Skeletal muscle tissue (tissue), 3 donors: ENCODE measurements at regions not wholly inside any gene's neighbourhood (a gene's known extent, or its start where the extent isn't known, plus 50 kb on each side); places are given as distances from the start of the nearest gene placed in this dataset.

ENCODE experiments used
- H3K27ac ChIP-seq: one replicate; pipeline ENCODE4 v1.7.0; 2013; ENCODE audit warnings: mild to moderate bottlenecking, low read depth, low read length, inconsistent platforms
- H3K27me3 ChIP-seq, 3 donors: one replicate each; pipeline ENCODE4 v1.7.0; 2013; ENCODE audit warnings: low read length in 3 of 3; ENCODE audit not compliant: control insufficient read depth in 3 of 3, insufficient read depth in 3 of 3
- H3K36me3 ChIP-seq, 3 donors: one replicate each; pipeline ENCODE4 v1.7.0; 2013; ENCODE audit warnings: low read length in 3 of 3; ENCODE audit not compliant: control insufficient read depth in 3 of 3, insufficient read depth in 3 of 3
- H3K4me1 ChIP-seq, 3 donors: one replicate each; pipeline ENCODE4 v1.7.0; 2013; ENCODE audit warnings: low read length in 3 of 3, mild to moderate bottlenecking in 3 of 3; ENCODE audit not compliant: control insufficient read depth in 3 of 3, insufficient read depth in 3 of 3
- H3K4me3 ChIP-seq, 3 donors: one replicate each; pipeline ENCODE4 v1.7.0; 2013; ENCODE audit warnings: low read length in 3 of 3
- H3K9ac ChIP-seq, 3 donors: one replicate each; pipeline ENCODE4 v1.7.0; 2013; ENCODE audit warnings: low read length in 3 of 3, mild to moderate bottlenecking in 3 of 3, moderate library complexity in 2 of 3, low read depth in 1 of 3
- H3K9me3 ChIP-seq, 3 donors: one replicate each; pipeline ENCODE4 v1.7.0; 2013; ENCODE audit warnings: low read length in 3 of 3; ENCODE audit not compliant: control insufficient read depth in 3 of 3
- donor health status: Osteomylitis.

- H3K27me3 ChIP-seq = no peaks in the 10 kb centered on the region
These were observed 200.3 kb upstream of the PRSS1 start for GRCh38 chr7:142548978-142549377.

DNA sequence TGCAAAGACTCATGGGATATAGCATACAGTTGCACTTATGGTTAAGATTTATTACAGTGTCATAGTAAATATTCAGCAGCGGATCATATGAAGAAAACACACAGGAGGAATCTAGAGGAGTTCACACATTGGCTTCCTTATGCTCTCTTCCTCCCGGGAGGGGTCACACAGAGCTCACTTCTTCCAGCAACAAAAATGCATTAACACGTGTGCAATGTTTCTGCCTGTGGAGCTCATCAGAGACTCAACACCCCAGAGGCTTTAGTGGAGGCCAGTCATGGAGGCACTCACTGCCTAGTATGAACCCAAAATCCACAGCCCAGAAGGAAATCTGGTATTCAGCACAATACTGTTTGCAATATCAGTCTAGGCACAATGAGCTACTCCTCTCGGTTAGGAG, 202.8 kb upstream of the PRSS1 start:
- Histone ChIP-seq H3K4me1 (no peaks in the 10 kb centered on the region), H3K9me3 (no peaks in the 10 kb centered on the region), H3K27ac (no peak overlapping the region), H3K36me3 (no peaks in the 10 kb centered on the region), H3K27me3 (no peaks in the 10 kb centered on the region), H3K4me3 (no peak overlapping the region), H3K9ac (no peak overlapping the region)

More at GRCh38 chr7:142548978-142549377, 200.3 kb upstream of the PRSS1 start:
- Histone ChIP-seq H3K36me3 (no peaks in the 10 kb centered on the region), H3K27ac (no peak overlapping the region), H3K9me3 (no peaks in the 10 kb centered on the region), H3K9ac (no peak overlapping the region), H3K4me1 (no peaks in the 10 kb centered on the region), H3K4me3 (no peak overlapping the region)

- Histone ChIP-seq H3K9ac (no peak overlapping the region), H3K9me3 (no peaks in the 10 kb centered on the region), H3K4me3 (no peak overlapping the region), H3K27ac (no peak overlapping the region), H3K36me3 (no peaks in the 10 kb centered on the region), H3K27me3 (no peaks in the 10 kb centered on the region), H3K4me1 (no peaks in the 10 kb centered on the region)
These were observed 206.3 kb upstream of the PRSS1 start for GRCh38 chr7:142542942-142543341.

DNA sequence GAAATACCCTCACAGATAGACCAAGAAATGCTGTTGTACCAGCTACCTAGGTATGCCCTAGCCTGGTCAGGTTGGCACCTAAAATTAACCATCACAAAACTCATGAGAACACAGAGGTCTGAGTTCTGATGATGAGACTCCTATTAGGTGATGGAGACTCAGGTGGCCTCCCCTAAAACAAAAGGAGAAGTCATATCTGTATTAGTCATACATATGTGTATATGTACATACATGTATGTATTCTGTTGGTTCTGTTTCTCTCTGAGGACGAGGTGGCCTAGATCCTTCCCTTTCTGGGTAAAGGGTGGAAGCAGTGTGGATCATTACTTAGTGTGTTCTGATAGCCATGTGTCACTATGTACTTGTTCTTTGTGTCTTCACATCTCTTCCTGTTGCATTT, 207.2 kb upstream of the PRSS1 start:
- Histone ChIP-seq H3K4me3 (no peak overlapping the region), H3K36me3 (no peaks in the 10 kb centered on the region), H3K27ac (no peak overlapping the region), H3K27me3 (no peaks in the 10 kb centered on the region), H3K4me1 (no peaks in the 10 kb centered on the region), H3K9ac (no peak overlapping the region), H3K9me3 (no peaks in the 10 kb centered on the region)

GRCh38 chr7:142540371-142540770, 208.9 kb upstream of the PRSS1 start:
- no peak overlapping the region for H3K9ac ChIP-seq
- no peak overlapping the region for H3K27ac ChIP-seq
- no peaks in the 10 kb centered on the region for H3K27me3 ChIP-seq
- peaks cover 0 to 1% (median 1%) of the 10 kb centered on the region in 3 donors for H3K4me1 ChIP-seq
- no peaks in the 10 kb centered on the region for H3K36me3 ChIP-seq
- H3K9me3 ChIP-seq = no peaks in the 10 kb centered on the region
- H3K4me3 ChIP-seq = no peak overlapping the region

DNA sequence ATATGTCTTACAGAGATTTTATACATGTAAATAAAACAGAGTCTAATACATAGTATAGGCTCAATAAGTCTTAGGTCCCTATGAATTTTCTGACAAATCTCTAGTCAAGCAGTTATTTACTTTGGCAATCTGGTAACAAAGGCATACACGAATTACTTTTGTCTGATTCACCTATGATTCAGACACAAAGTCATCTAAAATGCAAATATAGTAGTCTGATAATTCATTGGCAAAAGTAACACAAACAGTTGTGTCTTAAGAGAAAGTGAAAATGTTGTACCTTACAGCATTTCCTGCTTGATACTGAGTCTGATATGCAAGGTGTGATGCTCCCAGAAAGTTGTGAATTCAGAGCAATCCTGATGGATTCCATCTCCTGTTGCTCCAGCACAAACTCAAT, 209.4 kb upstream of the PRSS1 start:
- Histone ChIP-seq H3K27me3 (no peaks in the 10 kb centered on the region), H3K4me3 (no peak overlapping the region), H3K36me3 (no peaks in the 10 kb centered on the region), H3K27ac (no peak overlapping the region), H3K4me1 (peaks cover 0 to 5% (median 4%) of the 10 kb centered on the region in 3 donors), H3K9me3 (no peaks in the 10 kb centered on the region), H3K9ac (no peak overlapping the region)

- Histone ChIP-seq H3K27me3 (no peaks in the 10 kb centered on the region), H3K27ac (no peak overlapping the region), H3K9me3 (no peaks in the 10 kb centered on the region), H3K4me3 (no peak overlapping the region), H3K9ac (no peak overlapping the region), H3K4me1 (peaks cover 0 to 5% (median 4%) of the 10 kb centered on the region in 3 donors), H3K36me3 (no peaks in the 10 kb centered on the region)
These were observed 211.5 kb upstream of the PRSS1 start for GRCh38 chr7:142537760-142538159.

GRCh38 chr7:142535123-142535779, 214.0 kb upstream of the PRSS1 start:
- no peaks in the 10 kb centered on the region for H3K27me3 ChIP-seq
- no peak overlapping the region for H3K4me3 ChIP-seq
- no peaks in the 10 kb centered on the region for H3K36me3 ChIP-seq
- H3K27ac ChIP-seq = no peak overlapping the region
- H3K9me3 ChIP-seq = no peaks in the 10 kb centered on the region
- H3K4me1 ChIP-seq = peaks cover 0 to 5% (median 4%) of the 10 kb centered on the region in 3 donors
- H3K9ac ChIP-seq = no peak overlapping the region

DNA sequence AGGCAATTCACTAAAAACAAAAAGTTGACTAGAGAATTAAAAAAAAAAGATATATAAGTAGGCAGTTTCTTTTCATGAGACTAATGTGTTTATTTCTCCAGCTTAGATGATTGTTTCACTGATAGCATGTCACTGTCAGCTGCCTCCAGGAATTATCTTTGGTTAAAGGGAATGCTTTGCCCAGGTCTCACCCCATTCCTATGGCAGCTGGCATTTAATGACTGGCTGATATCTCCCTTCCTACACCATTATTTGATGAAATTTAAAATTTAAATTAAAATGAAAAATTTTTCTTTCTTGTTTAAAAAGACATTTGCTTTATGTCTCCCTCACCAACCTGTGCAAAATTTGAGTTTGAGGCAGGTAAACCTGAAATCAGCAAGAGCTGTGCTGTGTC, 214.5 kb upstream of the PRSS1 start:
- peaks cover 0 to 5% (median 4%) of the 10 kb centered on the region in 3 donors for H3K4me1 ChIP-seq
- no peaks in the 10 kb centered on the region for H3K9me3 ChIP-seq
- no peak overlapping the region for H3K9ac ChIP-seq
- no peaks in the 10 kb centered on the region for H3K36me3 ChIP-seq
- H3K4me3 ChIP-seq = no peak overlapping the region
- no peak overlapping the region for H3K27ac ChIP-seq
- no peaks in the 10 kb centered on the region for H3K27me3 ChIP-seq

GRCh38 chr7:142533920-142534319, 215.4 kb upstream of the PRSS1 start:
- Histone ChIP-seq H3K9ac (no peak overlapping the region), H3K4me3 (no peak overlapping the region), H3K4me1 (peaks cover 0 to 5% (median 4%) of the 10 kb centered on the region in 3 donors), H3K36me3 (no peaks in the 10 kb centered on the region), H3K9me3 (no peaks in the 10 kb centered on the region), H3K27me3 (peaks cover 3% of the 10 kb centered on the region in 3 donors), H3K27ac (no peak overlapping the region)
